SK-N-MC (cell line): ENCODE measurements at regions not wholly inside any gene's neighbourhood (a gene's known extent, or its start where the extent isn't known, plus 50 kb on each side); places are given as distances from the start of the nearest gene placed in this dataset.

Experiments
- EZH2 ChIP-seq: fragments of 200-600 bp; sonication (generic); IDR thresholded peaks from one replicate; pipeline ENCODE4 v1.6.1; 2017; ENCODE audit warnings: antibody characterized with exemption
- FOXP2 ChIP-seq: optimal IDR thresholded peaks from 2 replicates; pipeline ENCODE3; 2011; ENCODE audit warnings: mild to moderate bottlenecking, moderate library complexity; ENCODE audit not compliant: insufficient read depth; ENCODE audit errors: extremely low read length, control extremely low read depth
- POLR2AphosphoS5 ChIP-seq: IDR thresholded peaks from 2 replicates; pipeline ENCODE4 v1.6.1; 2012; ENCODE audit warnings: mild to moderate bottlenecking, low read depth, low read length, borderline replicate concordance

- no peak for TF ChIP-seq EZH2
- no peak for TF ChIP-seq POLR2AphosphoS5
- TF ChIP-seq FOXP2, result no peak
These were observed 368.3 kb downstream of the SEC14L1 start for GRCh38 chr17:77509089-77509488.
